GM23338 (cell line): ENCODE measurements at regions not wholly inside any gene's neighbourhood (a gene's known extent, or its start where the extent isn't known, plus 50 kb on each side); places are given as distances from the start of the nearest gene placed in this dataset.

Experiments
- CREB1 ChIP-seq: fragments of 250-450 bp; sonication (Bioruptor Pico); IDR thresholded peaks from 2 replicates; pipeline ENCODE4 v1.5.0; 2020; ENCODE audit warnings: low read depth, mild to moderate bottlenecking, moderate library complexity
- EZH2 ChIP-seq: fragments of 200-600 bp; sonication (generic); IDR thresholded peaks from one replicate; pipeline ENCODE4 v1.8.0; 2017; ENCODE audit warnings: antibody characterized with exemption, mild to moderate bottlenecking, low read depth; ENCODE audit not compliant: unreplicated experiment
- EZH2phosphoT487 ChIP-seq: fragments of 200-600 bp; sonication (generic); IDR thresholded peaks from one replicate; pipeline ENCODE4 v1.8.1; 2018; ENCODE audit warnings: antibody characterized with exemption; ENCODE audit not compliant: unreplicated experiment
- JUNB ChIP-seq: IDR thresholded peaks from one replicate; pipeline ENCODE4 v1.6.1; 2016; ENCODE audit warnings: antibody characterized with exemption; ENCODE audit not compliant: unreplicated experiment
- NANOG ChIP-seq: IDR thresholded peaks from 2 replicates; pipeline ENCODE4 v1.6.1; 2016; ENCODE audit warnings: antibody characterized with exemption, borderline replicate concordance
- POLR2AphosphoS5 ChIP-seq: IDR thresholded peaks from 2 replicates; pipeline ENCODE4 v1.6.1; 2016; ENCODE audit warnings: antibody characterized with exemption, low read depth
- STAT1 ChIP-seq: IDR thresholded peaks from one replicate; pipeline ENCODE4 v1.6.1; 2016; ENCODE audit warnings: antibody characterized with exemption; ENCODE audit not compliant: unreplicated experiment
- ZNF114 ChIP-seq: fragments of 250-450 bp; sonication (Bioruptor Pico); IDR thresholded peaks from 2 replicates; pipeline ENCODE4 v1.5.0; 2020; ENCODE audit warnings: mild to moderate bottlenecking, moderate library complexity
- TF ChIP-seq, protein P1 (sequence below), 2 experiments: fragments of 200-600 bp in 1 of 2; sonication (generic) in 1 of 2; conservative IDR thresholded peaks; 2 replicates each; pipeline versions ENCODE4 v1.5.1 to v1.6.1; 2016 to 2017; ENCODE audit warnings: antibody characterized with exemption in 2 of 2, low read depth in 2 of 2, mild to moderate bottlenecking in 2 of 2, moderate library complexity in 1 of 2
- TF ChIP-seq, protein P2 (sequence below): IDR thresholded peaks from one replicate; pipeline ENCODE4 v1.6.1; 2018; ENCODE audit warnings: antibody characterized with exemption; ENCODE audit not compliant: unreplicated experiment
- TF ChIP-seq, protein P3 (sequence below): IDR thresholded peaks from 2 replicates; pipeline ENCODE4 v1.6.1; 2016; ENCODE audit warnings: antibody characterized with exemption

DNA sequence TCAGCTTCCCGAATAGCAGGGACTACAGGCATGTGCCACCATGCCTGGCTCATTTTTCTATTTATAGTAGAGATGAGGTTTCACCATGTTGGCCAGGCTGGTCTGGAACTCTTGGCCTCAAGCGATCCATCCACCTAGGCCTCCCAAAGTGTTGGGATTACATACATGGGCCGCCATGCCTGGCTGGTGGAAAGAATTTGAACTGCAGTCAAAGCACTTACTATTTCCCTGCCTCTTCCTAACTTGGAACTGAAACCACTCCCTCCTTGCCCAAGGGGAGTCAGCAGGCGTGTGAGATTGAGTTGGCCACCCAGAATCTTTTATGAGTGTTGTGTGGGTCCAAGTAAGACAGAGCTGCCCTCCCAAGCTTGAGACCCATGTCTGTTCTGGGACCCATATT, 86.1 kb upstream of the PTPN3 start:
- TF ChIP-seq, protein P1, sequence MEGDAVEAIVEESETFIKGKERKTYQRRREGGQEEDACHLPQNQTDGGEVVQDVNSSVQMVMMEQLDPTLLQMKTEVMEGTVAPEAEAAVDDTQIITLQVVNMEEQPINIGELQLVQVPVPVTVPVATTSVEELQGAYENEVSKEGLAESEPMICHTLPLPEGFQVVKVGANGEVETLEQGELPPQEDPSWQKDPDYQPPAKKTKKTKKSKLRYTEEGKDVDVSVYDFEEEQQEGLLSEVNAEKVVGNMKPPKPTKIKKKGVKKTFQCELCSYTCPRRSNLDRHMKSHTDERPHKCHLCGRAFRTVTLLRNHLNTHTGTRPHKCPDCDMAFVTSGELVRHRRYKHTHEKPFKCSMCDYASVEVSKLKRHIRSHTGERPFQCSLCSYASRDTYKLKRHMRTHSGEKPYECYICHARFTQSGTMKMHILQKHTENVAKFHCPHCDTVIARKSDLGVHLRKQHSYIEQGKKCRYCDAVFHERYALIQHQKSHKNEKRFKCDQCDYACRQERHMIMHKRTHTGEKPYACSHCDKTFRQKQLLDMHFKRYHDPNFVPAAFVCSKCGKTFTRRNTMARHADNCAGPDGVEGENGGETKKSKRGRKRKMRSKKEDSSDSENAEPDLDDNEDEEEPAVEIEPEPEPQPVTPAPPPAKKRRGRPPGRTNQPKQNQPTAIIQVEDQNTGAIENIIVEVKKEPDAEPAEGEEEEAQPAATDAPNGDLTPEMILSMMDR (conservative IDR thresholded peaks at IDR 0.05; ENCODE audit: low read depth in 2 of 2): 0 out of 4 replicates have a peak, but pooled peaks of 1 of the 2 experiments have one; percentile 18
- TF ChIP-seq, protein P2, sequence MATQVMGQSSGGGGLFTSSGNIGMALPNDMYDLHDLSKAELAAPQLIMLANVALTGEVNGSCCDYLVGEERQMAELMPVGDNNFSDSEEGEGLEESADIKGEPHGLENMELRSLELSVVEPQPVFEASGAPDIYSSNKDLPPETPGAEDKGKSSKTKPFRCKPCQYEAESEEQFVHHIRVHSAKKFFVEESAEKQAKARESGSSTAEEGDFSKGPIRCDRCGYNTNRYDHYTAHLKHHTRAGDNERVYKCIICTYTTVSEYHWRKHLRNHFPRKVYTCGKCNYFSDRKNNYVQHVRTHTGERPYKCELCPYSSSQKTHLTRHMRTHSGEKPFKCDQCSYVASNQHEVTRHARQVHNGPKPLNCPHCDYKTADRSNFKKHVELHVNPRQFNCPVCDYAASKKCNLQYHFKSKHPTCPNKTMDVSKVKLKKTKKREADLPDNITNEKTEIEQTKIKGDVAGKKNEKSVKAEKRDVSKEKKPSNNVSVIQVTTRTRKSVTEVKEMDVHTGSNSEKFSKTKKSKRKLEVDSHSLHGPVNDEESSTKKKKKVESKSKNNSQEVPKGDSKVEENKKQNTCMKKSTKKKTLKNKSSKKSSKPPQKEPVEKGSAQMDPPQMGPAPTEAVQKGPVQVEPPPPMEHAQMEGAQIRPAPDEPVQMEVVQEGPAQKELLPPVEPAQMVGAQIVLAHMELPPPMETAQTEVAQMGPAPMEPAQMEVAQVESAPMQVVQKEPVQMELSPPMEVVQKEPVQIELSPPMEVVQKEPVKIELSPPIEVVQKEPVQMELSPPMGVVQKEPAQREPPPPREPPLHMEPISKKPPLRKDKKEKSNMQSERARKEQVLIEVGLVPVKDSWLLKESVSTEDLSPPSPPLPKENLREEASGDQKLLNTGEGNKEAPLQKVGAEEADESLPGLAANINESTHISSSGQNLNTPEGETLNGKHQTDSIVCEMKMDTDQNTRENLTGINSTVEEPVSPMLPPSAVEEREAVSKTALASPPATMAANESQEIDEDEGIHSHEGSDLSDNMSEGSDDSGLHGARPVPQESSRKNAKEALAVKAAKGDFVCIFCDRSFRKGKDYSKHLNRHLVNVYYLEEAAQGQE: no peak
- TF ChIP-seq POLR2AphosphoS5 (no peak), EZH2 (no peak), EZH2phosphoT487 (no peak), NANOG (no peak), ZNF114 (no peak), JUNB (no peak), CREB1 (no peak), STAT1 (no peak)
- TF ChIP-seq, protein P3, sequence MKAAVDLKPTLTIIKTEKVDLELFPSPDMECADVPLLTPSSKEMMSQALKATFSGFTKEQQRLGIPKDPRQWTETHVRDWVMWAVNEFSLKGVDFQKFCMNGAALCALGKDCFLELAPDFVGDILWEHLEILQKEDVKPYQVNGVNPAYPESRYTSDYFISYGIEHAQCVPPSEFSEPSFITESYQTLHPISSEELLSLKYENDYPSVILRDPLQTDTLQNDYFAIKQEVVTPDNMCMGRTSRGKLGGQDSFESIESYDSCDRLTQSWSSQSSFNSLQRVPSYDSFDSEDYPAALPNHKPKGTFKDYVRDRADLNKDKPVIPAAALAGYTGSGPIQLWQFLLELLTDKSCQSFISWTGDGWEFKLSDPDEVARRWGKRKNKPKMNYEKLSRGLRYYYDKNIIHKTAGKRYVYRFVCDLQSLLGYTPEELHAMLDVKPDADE: no peak
